ENCODE measurements at regions not wholly inside any gene's neighbourhood (a gene's known extent, or its start where the extent isn't known, plus 50 kb on each side); places are given as distances from the start of the nearest gene placed in this dataset.

DNA sequence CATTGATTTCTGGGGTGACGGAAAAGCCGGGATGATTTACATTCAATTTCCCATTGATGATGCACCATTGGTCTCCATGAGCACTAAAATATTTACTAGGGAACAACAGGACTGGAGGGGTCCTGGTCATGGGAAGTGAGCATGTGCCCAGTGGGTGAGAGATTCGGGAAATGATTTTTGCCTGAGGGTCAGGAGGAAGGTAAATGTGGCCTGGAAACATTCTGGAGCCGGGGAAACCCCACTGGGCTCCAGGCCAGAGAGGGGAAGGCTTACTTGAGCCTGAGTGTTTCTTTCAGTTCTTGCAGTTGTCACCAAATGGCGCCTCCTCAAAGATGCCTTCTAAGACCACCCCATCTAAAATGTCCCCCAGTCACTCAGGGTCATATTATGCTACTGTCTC is 532.3 kb upstream of the TBX3 start:
- H3K4me1 ChIP-seq, result no peaks in the 10 kb centered on the region
- TF ChIP-seq, protein P1, sequence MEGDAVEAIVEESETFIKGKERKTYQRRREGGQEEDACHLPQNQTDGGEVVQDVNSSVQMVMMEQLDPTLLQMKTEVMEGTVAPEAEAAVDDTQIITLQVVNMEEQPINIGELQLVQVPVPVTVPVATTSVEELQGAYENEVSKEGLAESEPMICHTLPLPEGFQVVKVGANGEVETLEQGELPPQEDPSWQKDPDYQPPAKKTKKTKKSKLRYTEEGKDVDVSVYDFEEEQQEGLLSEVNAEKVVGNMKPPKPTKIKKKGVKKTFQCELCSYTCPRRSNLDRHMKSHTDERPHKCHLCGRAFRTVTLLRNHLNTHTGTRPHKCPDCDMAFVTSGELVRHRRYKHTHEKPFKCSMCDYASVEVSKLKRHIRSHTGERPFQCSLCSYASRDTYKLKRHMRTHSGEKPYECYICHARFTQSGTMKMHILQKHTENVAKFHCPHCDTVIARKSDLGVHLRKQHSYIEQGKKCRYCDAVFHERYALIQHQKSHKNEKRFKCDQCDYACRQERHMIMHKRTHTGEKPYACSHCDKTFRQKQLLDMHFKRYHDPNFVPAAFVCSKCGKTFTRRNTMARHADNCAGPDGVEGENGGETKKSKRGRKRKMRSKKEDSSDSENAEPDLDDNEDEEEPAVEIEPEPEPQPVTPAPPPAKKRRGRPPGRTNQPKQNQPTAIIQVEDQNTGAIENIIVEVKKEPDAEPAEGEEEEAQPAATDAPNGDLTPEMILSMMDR (IDR thresholded peaks at IDR 0.05), result no peak
- no peak for TF ChIP-seq POLR2A (IDR thresholded peaks at IDR 0.05)
- H3K4me3 ChIP-seq, result no peak overlapping the region
- H3K27ac ChIP-seq, result no peak overlapping the region
- no peaks in the 10 kb centered on the region for H3K9me3 ChIP-seq
- H3K27me3 ChIP-seq, result no peaks in the 10 kb centered on the region
- H3K36me3 ChIP-seq, result no peaks in the 10 kb centered on the region
- DNase-seq, result no peak

DNA sequence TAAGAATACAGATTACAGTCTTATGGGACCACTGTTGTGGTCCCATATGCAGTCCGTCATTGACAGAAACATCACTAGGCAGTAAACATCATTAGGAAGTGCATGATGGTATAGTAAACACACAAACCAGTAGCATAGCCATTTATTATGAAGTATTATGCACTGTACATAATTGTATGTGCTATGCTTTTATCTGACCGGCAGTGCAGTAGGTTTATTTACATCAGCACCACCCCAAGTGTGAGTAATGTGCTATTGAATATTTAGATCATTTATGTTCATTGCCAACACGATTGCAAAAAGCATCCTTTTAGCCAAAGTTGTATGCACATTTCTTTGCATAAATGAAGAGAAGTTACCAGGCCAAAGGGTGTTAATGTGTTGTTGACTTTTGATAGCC is 531.6 kb upstream of the TBX3 start:
- H3K27ac ChIP-seq, result no peak overlapping the region
- no peak overlapping the region for H3K4me3 ChIP-seq
- no peaks in the 10 kb centered on the region for H3K4me1 ChIP-seq
- no peaks in the 10 kb centered on the region for H3K36me3 ChIP-seq
- no peak for TF ChIP-seq POLR2A (IDR thresholded peaks at IDR 0.05)
- TF ChIP-seq, protein P1 (IDR thresholded peaks at IDR 0.05), result no peak
- no peak for DNase-seq
- H3K27me3 ChIP-seq, result no peaks in the 10 kb centered on the region
- H3K9me3 ChIP-seq, result no peaks in the 10 kb centered on the region

DNA sequence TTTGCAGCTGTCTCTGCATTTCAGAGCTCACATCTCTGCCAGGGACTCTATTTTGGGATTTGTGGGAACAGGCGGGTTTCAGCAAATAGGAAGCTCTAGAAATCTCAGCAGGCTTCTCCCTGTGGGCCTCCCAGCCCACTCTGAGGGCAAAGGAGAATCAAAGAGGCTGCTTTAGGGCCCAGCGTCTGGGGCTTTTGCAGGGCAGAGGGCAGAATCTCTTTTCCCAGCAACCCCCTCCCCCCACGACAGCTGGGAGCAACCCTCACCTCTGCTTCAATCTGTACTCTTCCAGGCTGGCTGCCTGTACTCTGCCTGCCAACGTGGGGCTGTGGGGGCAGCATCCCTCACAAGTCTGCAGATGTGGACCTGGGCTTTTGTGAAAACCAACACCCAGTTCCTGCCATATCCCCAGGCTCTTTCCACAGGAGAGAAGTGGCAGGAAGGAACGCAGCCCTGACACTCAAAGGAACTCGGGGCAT is 529.6 kb upstream of the TBX3 start:
- Histone ChIP-seq H3K27me3 (no peaks in the 10 kb centered on the region), H3K27ac (no peak overlapping the region), H3K4me3 (no peak overlapping the region), H3K36me3 (no peaks in the 10 kb centered on the region), H3K4me1 (no peaks in the 10 kb centered on the region), H3K9me3 (no peaks in the 10 kb centered on the region)
- DNase-seq, result no peak
- TF ChIP-seq, protein P1 (IDR thresholded peaks at IDR 0.05), result no peak
- TF ChIP-seq POLR2A (IDR thresholded peaks at IDR 0.05), result no peak

DNA sequence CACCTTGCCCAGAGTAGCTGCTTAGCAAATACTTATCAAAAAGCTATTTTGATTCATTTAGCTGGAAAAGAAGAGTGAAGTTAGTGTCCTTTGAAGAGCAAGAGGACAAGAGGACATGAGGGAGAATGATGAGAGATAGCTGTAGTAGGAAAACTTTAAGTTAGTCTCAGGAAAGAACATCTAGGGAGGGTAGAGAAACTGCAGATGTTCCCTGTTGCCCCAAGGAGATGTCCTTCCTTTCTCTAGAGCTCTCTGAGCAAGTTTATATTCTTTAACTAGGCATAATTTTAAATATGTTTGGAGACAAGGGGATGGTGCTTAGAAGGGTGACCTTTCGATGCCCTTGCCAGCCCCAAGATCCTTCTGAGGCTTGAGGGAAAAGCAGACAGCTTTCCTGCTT is 529.1 kb upstream of the TBX3 start:
- H3K36me3 ChIP-seq, result no peaks in the 10 kb centered on the region
- TF ChIP-seq, protein P1 (IDR thresholded peaks at IDR 0.05), result no peak
- no peak for TF ChIP-seq POLR2A (IDR thresholded peaks at IDR 0.05)
- no peak for DNase-seq
- H3K4me3 ChIP-seq, result no peak overlapping the region
- H3K9me3 ChIP-seq, result no peaks in the 10 kb centered on the region
- no peak overlapping the region for H3K27ac ChIP-seq
- no peaks in the 10 kb centered on the region for H3K4me1 ChIP-seq
- H3K27me3 ChIP-seq, result no peaks in the 10 kb centered on the region

DNA sequence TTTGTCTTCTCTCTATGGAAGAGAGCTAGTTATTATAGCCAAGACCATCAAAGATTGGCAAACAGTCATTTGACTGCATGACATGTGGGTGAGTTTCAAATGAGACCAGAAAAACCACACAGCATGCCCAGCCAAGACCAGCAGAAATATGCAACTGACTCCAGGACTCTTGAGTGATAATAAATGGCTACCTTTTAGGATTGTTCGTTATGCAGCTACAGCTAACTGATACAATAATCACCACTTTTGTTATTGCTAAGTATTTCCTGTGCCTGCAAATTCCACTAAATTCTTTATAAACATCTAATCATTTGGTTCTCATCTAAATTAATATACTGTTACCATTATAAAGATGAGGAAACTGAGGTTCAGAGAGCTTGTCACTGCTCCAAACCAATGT is 528.4 kb upstream of the TBX3 start:
- H3K9me3 ChIP-seq, result no peaks in the 10 kb centered on the region
- TF ChIP-seq, protein P1 (IDR thresholded peaks at IDR 0.05), result no peak
- TF ChIP-seq POLR2A (IDR thresholded peaks at IDR 0.05), result no peak
- no peak overlapping the region for H3K27ac ChIP-seq
- no peak for DNase-seq
- H3K36me3 ChIP-seq, result no peaks in the 10 kb centered on the region
- H3K27me3 ChIP-seq, result no peaks in the 10 kb centered on the region
- H3K4me1 ChIP-seq, result no peaks in the 10 kb centered on the region
- no peak overlapping the region for H3K4me3 ChIP-seq

Measured in Peyer's patch (tissue), 4 donors.